ENCODE measurements at regions not wholly inside any gene's neighbourhood (a gene's known extent, or its start where the extent isn't known, plus 50 kb on each side); places are given as distances from the start of the nearest gene placed in this dataset.
"Not testable (repeated sequence)": the region's sequence is repeated elsewhere in the genome, so short reads cannot be mapped to it uniquely, and the experiment has no call there.

- DNase-seq (ENCODE audit: low spot score): no peak
These were observed 1046.3 kb downstream of the ROBO2 start for GRCh38 chr3:78086150-78086549.

- no peak for DNase-seq (ENCODE audit: low spot score)
These were observed 1047.2 kb downstream of the ROBO2 start for GRCh38 chr3:78087134-78087533.

- no peak for DNase-seq (ENCODE audit: low spot score)
These were observed 1048.1 kb downstream of the ROBO2 start for GRCh38 chr3:78088006-78088405.

- DNase-seq (ENCODE audit: low spot score): no peak
These were observed 1050.5 kb downstream of the ROBO2 start for GRCh38 chr3:78090382-78090781.

- no peak for DNase-seq (ENCODE audit: low spot score)
These were observed 1051.7 kb downstream of the ROBO2 start for GRCh38 chr3:78091478-78092119.

- DNase-seq (ENCODE audit: low spot score): not testable (repeated sequence)
These were observed 1052.7 kb downstream of the ROBO2 start for GRCh38 chr3:78092574-78092973.

GRCh38 chr3:78096488-78097255 lies 1056.8 kb downstream of the ROBO2 start:
- DNase-seq (ENCODE audit: low spot score): no peak

GRCh38 chr3:78098367-78098766 lies 1058.5 kb downstream of the ROBO2 start:
- DNase-seq (ENCODE audit: low spot score): no peak

GRCh38 chr3:78101384-78101783 lies 1061.5 kb downstream of the ROBO2 start:
- no peak for DNase-seq (ENCODE audit: low spot score)

- DNase-seq (ENCODE audit: low spot score): not testable (repeated sequence)
These were observed 1068.5 kb downstream of the ROBO2 start for GRCh38 chr3:78108269-78108961.

- DNase-seq (ENCODE audit: low spot score): no peak
These were observed 1072.6 kb downstream of the ROBO2 start for GRCh38 chr3:78112291-78113010.

GRCh38 chr3:78115983-78116382 lies 1076.1 kb downstream of the ROBO2 start:
- no peak for DNase-seq (ENCODE audit: low spot score)

- DNase-seq (ENCODE audit: low spot score): no peak
These were observed 1077.0 kb downstream of the ROBO2 start for GRCh38 chr3:78116874-78117273.

GRCh38 chr3:78123058-78123457 lies 1083.2 kb downstream of the ROBO2 start:
- no peak for DNase-seq (ENCODE audit: low spot score)

GRCh38 chr3:78129707-78130106 lies 1089.8 kb downstream of the ROBO2 start:
- DNase-seq (ENCODE audit: low spot score): no peak

GRCh38 chr3:78130741-78131290 lies 1090.9 kb downstream of the ROBO2 start:
- no peak for DNase-seq (ENCODE audit: low spot score)

- no peak for DNase-seq (ENCODE audit: low spot score)
These were observed 1094.6 kb downstream of the ROBO2 start for GRCh38 chr3:78134496-78134895.

GRCh38 chr3:78139166-78139565 lies 1099.3 kb downstream of the ROBO2 start:
- DNase-seq (ENCODE audit: low spot score): no peak

- DNase-seq (ENCODE audit: low spot score): no peak
These were observed 1100.4 kb downstream of the ROBO2 start for GRCh38 chr3:78140274-78140673.

- no peak for DNase-seq (ENCODE audit: low spot score)
These were observed 1101.0 kb downstream of the ROBO2 start for GRCh38 chr3:78140866-78141265.

GRCh38 chr3:78141269-78141668 lies 1101.4 kb downstream of the ROBO2 start:
- DNase-seq (ENCODE audit: low spot score): no peak

- DNase-seq (ENCODE audit: low spot score): no peak
These were observed 1103.1 kb downstream of the ROBO2 start for GRCh38 chr3:78143000-78143399.

Data from pons (tissue), 1 donor.